HG02885 (cell line): ENCODE measurements at regions not wholly inside any gene's neighbourhood (a gene's known extent, or its start where the extent isn't known, plus 50 kb on each side); places are given as distances from the start of the nearest gene placed in this dataset.

ENCODE experiments used
- ATAC-seq: cut with Tn5 transposase; IDR thresholded peaks from one replicate; pipeline ENCODE4 v1.9.1; 2021; ENCODE audit warnings: mild to moderate bottlenecking; ENCODE audit not compliant: unreplicated experiment, poor library complexity

DNA sequence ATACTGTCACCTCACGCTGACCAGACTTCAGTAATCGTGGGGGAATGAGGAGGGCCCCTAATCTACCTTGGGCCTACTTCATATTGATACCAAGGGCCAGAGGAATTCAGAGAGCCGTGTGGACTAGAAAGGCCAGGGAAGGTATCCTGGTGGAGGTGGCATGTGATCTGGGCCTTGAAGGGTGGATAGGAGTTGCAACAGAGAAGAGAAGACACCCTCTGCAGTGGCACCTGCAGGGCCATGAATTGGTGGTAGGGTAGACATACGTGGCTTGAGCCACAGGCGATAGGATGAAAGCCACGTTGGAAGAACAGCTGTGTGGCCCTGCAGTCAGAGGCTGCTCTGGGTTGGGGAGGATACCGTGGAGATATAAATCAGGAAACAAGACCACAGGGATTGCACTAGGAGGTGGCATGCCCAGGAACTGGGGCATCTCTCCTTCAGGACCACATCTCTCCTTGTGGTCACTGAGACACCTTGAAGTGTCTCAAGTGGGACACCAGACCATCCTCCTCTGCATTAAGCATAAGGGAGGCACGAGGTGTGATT, 141.4 kb downstream of the CYP26B1 start:
- no peak for ATAC-seq

GRCh38 chr2:72004976-72005375, 142.7 kb downstream of the CYP26B1 start:
- no peak for ATAC-seq

DNA sequence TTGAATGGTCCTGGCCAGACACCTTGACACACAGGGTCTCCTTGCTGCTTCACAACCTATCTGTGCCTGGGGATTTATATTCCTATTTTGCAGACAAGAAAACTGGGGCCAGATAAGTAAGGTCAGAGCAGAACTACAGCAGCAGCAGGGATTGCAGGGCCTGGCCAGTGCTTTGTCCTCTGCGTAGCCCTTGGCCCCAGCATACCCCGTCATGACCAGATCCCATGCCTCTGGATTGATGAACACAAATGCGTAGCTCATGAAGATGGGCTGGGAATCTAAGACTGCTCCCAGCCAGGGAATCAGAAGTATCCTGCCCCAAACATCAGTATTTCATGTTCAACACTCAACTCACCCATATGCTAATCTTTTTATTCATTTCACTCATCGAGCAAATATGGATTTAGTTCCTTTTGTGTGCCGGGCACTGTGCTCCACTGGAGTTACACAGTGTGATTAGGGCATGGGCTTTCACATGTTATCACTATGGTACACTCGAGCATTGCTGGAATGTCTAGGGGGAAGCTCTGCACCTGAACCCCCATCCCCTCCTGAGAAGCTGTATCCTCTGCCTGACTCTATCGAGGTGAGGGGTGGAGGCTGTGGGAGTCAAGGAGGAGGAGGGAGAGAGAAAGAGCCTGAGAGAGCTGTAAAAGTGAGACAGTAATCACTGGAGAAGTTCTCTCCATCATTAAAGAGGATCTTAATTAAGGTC, 143.3 kb downstream of the CYP26B1 start:
- no peak for ATAC-seq

- no peak for ATAC-seq
Measured at GRCh38 chr2:72003796-72004195, 143.9 kb downstream of the CYP26B1 start.

GRCh38 chr2:72003124-72003523, 144.5 kb downstream of the CYP26B1 start:
- ATAC-seq: no peak

DNA sequence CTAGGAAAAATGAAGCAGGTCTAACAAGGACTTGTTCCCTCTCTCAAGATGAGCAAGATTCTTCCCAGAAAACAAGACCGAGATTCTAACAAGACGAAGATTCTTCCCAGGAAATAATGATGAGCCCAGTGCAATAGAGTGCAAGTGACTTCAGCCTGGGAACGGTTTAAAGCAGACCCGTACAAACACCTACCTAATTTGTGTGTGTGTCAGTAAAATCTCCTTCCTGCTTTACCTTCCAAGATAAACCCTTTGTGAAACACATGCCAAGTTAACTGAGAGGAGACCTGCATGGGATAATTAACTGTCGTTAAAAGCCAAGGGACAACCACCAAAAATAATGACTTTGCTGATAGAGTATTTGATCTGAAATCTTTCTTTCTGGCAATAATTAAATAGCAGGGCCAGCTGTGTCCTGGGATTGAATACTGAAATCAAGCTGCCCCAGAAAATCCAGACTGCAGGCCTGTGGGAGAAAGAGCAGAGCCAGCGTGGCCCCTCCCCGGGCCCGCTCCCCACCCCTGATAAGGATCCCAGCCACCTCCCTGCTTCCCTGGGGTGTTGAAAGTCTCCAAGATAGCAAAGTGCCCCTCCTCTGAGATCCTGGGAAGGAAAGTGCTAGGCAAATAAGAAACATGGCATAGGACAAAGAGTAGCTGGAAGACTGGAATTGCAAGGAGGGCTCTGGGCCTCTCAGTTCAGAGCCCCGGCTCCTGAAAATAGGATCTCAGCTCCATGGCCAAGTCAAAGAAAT, 145.5 kb downstream of the CYP26B1 start:
- ATAC-seq: no peak

- ATAC-seq: no peak
Measured at GRCh38 chr2:72000110-72000509, 147.6 kb downstream of the CYP26B1 start.

GRCh38 chr2:71999580-71999979, 148.1 kb downstream of the CYP26B1 start:
- ATAC-seq: no peak

DNA sequence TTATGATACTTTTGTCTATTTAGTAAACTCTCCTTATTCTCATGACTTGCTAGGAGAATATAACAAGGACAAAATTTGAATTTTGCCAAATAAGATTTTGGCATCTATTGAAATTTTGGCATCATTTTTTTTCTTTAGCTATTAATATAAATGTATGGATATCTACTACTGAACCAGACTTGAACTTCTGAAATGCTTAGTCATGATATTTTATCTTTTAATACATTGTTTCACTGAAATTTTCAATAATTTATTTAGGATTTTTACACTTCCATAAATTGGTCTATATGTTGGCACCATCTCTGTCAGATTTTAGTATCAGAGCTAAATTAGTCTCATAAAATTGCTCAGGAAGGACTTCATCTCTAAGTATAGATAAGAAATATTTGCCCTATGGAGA, 149.8 kb downstream of the CYP26B1 start:
- ATAC-seq: no peak

- ATAC-seq: no peak
Measured at GRCh38 chr2:71995067-71995665, 152.5 kb downstream of the CYP26B1 start.

- no peak for ATAC-seq
Measured at GRCh38 chr2:71992036-71992435, 155.6 kb downstream of the CYP26B1 start.

DNA sequence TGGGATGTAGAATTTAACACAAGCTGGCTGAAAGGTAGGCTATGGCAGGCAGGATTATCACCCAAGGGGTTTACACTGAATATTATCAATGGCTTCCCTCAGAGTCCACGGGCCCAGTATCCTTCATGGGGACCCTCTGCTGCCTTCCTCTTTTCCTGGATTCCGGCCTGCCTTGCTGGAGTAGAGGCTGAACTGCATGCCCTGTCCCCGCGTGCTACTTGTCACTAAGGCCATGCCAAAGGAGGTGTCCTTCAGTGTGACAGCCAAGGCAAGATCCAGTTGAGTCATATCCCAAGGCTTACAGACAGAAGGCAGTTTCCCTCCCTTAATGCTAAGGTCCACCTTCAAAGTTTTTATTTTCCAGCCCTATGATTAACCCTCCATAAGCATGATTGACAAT, 156.3 kb downstream of the CYP26B1 start:
- no peak for ATAC-seq

DNA sequence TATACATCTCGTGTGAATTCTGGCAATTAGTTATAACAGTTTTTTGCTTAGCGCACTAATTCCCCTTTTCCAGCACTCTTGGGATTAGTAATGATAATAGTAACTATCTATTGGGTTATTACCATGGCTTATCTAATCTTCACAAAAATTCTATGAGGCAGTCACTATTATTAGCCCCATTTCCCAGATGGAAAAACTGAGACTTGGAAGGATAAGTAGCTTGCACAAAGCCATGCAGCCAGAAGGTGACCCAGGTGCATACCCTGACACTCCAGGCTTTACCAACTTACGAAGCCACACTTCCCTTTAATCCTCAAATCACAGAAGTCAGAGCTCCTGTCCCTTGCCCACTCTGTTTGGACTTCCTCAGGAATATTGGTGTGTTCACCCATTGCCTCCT, 156.8 kb downstream of the CYP26B1 start:
- no peak for ATAC-seq

- ATAC-seq: no peak
Measured at GRCh38 chr2:71990122-71990521, 157.5 kb downstream of the CYP26B1 start.

GRCh38 chr2:71989671-71990070, 158.0 kb downstream of the CYP26B1 start:
- ATAC-seq: no peak

- ATAC-seq: no peak
Measured at GRCh38 chr2:71988170-71988569, 159.5 kb downstream of the CYP26B1 start.

DNA sequence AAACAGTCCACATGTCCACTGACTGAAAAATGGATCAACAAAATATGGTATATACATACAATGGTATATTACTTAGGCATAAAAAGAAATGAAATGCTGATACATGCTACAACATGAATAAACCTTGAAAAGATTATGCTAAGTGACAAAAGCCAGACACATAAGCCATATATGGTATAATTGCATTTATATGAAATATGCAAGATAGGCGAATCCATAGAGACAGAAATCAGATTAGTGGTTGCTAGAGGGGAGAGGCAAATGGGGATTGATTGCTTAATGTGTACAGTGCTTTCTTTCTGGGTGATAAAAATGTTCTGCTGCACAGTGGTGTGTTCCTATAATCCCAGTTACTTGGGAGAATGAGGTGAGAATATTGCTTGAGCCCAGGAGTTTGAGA, 171.0 kb downstream of the CYP26B1 start:
- ATAC-seq: no peak

DNA sequence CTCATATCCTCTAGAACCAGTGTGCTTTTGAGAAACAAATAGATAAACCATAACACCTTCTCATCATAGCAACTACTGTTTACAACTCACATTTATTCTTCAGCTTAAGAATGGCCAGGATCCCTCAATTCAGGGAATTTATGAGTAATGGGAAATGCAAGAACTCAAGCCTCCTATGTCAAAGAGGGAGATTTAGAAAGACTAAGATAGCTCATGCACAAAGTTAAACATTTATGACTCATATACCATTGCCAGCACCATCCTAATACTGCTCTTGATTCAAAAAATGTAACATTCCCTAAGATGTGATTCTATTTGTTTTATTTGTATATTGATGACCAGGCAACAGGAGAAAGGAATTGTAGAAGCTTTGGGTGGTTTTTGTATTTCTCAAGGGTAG, 172.8 kb downstream of the CYP26B1 start:
- ATAC-seq: no peak

- no peak for ATAC-seq
Measured at GRCh38 chr2:71971493-71971892, 176.2 kb downstream of the CYP26B1 start.

- no peak for ATAC-seq
Measured at GRCh38 chr2:71965530-71965929, 182.1 kb downstream of the CYP26B1 start.
